HL-60/S4 (cell line): ENCODE measurements at regions not wholly inside any gene's neighbourhood (a gene's known extent, or its start where the extent isn't known, plus 50 kb on each side); places are given as distances from the start of the nearest gene placed in this dataset.

ENCODE experiments used
- in situ Hi-C: fragments of 300-500 bp; cut with MboI; formaldehyde crosslinking; loops from 2 replicates; pipeline ENCODE4 v1.14.3; 2022; ENCODE audit warnings: low sequenced_read_pairs

- in situ Hi-C loops, result no loop called here
Observed at GRCh38 chr5:152337484-152337883, 67.6 kb downstream of the NMUR2 start.

- in situ Hi-C loops, result no loop called here
Observed at GRCh38 chr5:152335461-152335860, 69.6 kb downstream of the NMUR2 start.

GRCh38 chr5:152332716-152333460 lies 72.2 kb downstream of the NMUR2 start:
- in situ Hi-C loops, result no loop called here

- in situ Hi-C loops, result no loop called here
Observed at GRCh38 chr5:152331718-152332117, 73.4 kb downstream of the NMUR2 start.

- in situ Hi-C loops, result no loop called here
Observed at GRCh38 chr5:152331006-152331405, 74.1 kb downstream of the NMUR2 start.

- in situ Hi-C loops, result no loop called here
Observed at GRCh38 chr5:152329761-152330283, 75.3 kb downstream of the NMUR2 start.

- in situ Hi-C loops, result no loop called here
Observed at GRCh38 chr5:152329207-152329606, 75.9 kb downstream of the NMUR2 start.

GRCh38 chr5:152315942-152316341 lies 89.1 kb downstream of the NMUR2 start:
- in situ Hi-C loops, result no loop called here

- in situ Hi-C loops, result no loop called here
Observed at GRCh38 chr5:152314196-152314829, 90.8 kb downstream of the NMUR2 start.

- in situ Hi-C loops, result no loop called here
Observed at GRCh38 chr5:152309926-152310450, 95.1 kb downstream of the NMUR2 start.

- in situ Hi-C loops, result no loop called here
Observed at GRCh38 chr5:152306386-152306785, 98.7 kb downstream of the NMUR2 start.

GRCh38 chr5:152305525-152305924 lies 99.6 kb downstream of the NMUR2 start:
- in situ Hi-C loops, result no loop called here

- in situ Hi-C loops, result no loop called here
Observed at GRCh38 chr5:152303841-152304240, 101.2 kb downstream of the NMUR2 start.

- in situ Hi-C loops, result no loop called here
Observed at GRCh38 chr5:152297866-152298265, 107.2 kb downstream of the NMUR2 start.

- in situ Hi-C loops, result no loop called here
Observed at GRCh38 chr5:152293189-152293588, 111.9 kb downstream of the NMUR2 start.

- in situ Hi-C loops, result no loop called here
Observed at GRCh38 chr5:152290181-152290580, 114.9 kb downstream of the NMUR2 start.

GRCh38 chr5:152288917-152289595 lies 116.0 kb downstream of the NMUR2 start:
- in situ Hi-C loops, result no loop called here

GRCh38 chr5:152288499-152288898 lies 116.6 kb downstream of the NMUR2 start:
- in situ Hi-C loops, result no loop called here

GRCh38 chr5:152285764-152286163 lies 119.3 kb downstream of the NMUR2 start:
- in situ Hi-C loops, result no loop called here

- in situ Hi-C loops, result no loop called here
Observed at GRCh38 chr5:152282331-152282730, 122.7 kb downstream of the NMUR2 start.

GRCh38 chr5:152277936-152278335 lies 127.1 kb downstream of the NMUR2 start:
- in situ Hi-C loops, result no loop called here

- in situ Hi-C loops, result no loop called here
Observed at GRCh38 chr5:152274224-152274623, 130.9 kb downstream of the NMUR2 start.
